H9 (cell line): ENCODE measurements at regions not wholly inside any gene's neighbourhood (a gene's known extent, or its start where the extent isn't known, plus 50 kb on each side); places are given as distances from the start of the nearest gene placed in this dataset.

Experiments used
- DNase-seq: peaks from one replicate; pipeline ENCODE4 v3.0.0-alpha.2; 2017
- H2AFZ ChIP-seq: one replicate; pipeline ENCODE4 v1.6.1; 2013; ENCODE audit warnings: mild to moderate bottlenecking, low read length, control low read depth, moderate library complexity
- H2AK5ac ChIP-seq: 2 replicates; pipeline ENCODE4 v1.6.1; 2013; ENCODE audit warnings: low read length, control low read depth, mixed read lengths; ENCODE audit not compliant: insufficient read length
- H2BK120ac ChIP-seq: one replicate; pipeline ENCODE4 v1.6.1; 2013; ENCODE audit warnings: low read depth, mild to moderate bottlenecking, low read length, control low read depth, inconsistent platforms; ENCODE audit not compliant: poor library complexity, severe bottlenecking
- H2BK12ac ChIP-seq: 2 replicates; pipeline ENCODE4 v1.6.1; 2013; ENCODE audit warnings: low read length, control low read depth, mixed read lengths, low read depth; ENCODE audit not compliant: insufficient read length
- H2BK15ac ChIP-seq: 2 replicates; pipeline ENCODE4 v1.6.1; 2013; ENCODE audit warnings: low read depth, low read length, control low read depth
- H2BK20ac ChIP-seq: one replicate; pipeline ENCODE4 v1.6.1; 2013; ENCODE audit warnings: low read depth, mild to moderate bottlenecking, low read length, control low read depth, inconsistent platforms; ENCODE audit not compliant: poor library complexity, severe bottlenecking
- H2BK5ac ChIP-seq: 2 replicates; pipeline ENCODE4 v1.6.1; 2013; ENCODE audit warnings: low read length, control low read depth, mixed read lengths; ENCODE audit not compliant: insufficient read length
- H3K14ac ChIP-seq: 2 replicates; pipeline ENCODE4 v1.6.1; 2013; ENCODE audit warnings: low read length, control low read depth; ENCODE audit not compliant: insufficient read depth
- H3K18ac ChIP-seq: 2 replicates; pipeline ENCODE4 v1.6.1; 2013; ENCODE audit warnings: low read depth, mild to moderate bottlenecking, mixed read lengths, low read length, control low read depth; ENCODE audit not compliant: insufficient read length
- H3K23ac ChIP-seq: 2 replicates; pipeline ENCODE4 v1.6.1; 2013; ENCODE audit warnings: low read length, control low read depth, mixed read lengths, low read depth; ENCODE audit not compliant: insufficient read length
- H3K23me2 ChIP-seq: 2 replicates; pipeline ENCODE4 v1.6.1; 2013; ENCODE audit warnings: low read depth, mild to moderate bottlenecking, mixed read lengths, low read length, control low read depth; ENCODE audit not compliant: insufficient read length, poor library complexity, severe bottlenecking
- H3K27ac ChIP-seq: 2 replicates; pipeline ENCODE4 v1.5.1; 2013; ENCODE audit warnings: low read length, control low read depth, mixed read lengths, low read depth; ENCODE audit not compliant: insufficient read length
- H3K27me3 ChIP-seq: 2 replicates; pipeline ENCODE4 v1.6.1; 2013; ENCODE audit warnings: low read length, control low read depth, inconsistent platforms; ENCODE audit not compliant: insufficient read depth
- H3K4ac ChIP-seq: 2 replicates; pipeline ENCODE4 v1.6.1; 2013; ENCODE audit warnings: low read depth, mild to moderate bottlenecking, control low read depth, inconsistent platforms, low read length, moderate library complexity
- H3K4me1 ChIP-seq: 2 replicates; pipeline ENCODE4 v1.6.1; 2013; ENCODE audit warnings: low read length, control low read depth, inconsistent platforms; ENCODE audit not compliant: insufficient read depth
- H3K4me2 ChIP-seq: 2 replicates; pipeline ENCODE4 v1.6.1; 2013; ENCODE audit warnings: low read length, control low read depth, mixed read lengths; ENCODE audit not compliant: insufficient read length, insufficient read depth
- H3K56ac ChIP-seq: 2 replicates; pipeline ENCODE4 v1.6.1; 2013; ENCODE audit warnings: low read depth, mild to moderate bottlenecking, mixed read lengths, low read length, control low read depth; ENCODE audit not compliant: insufficient read length
- H3K79me1 ChIP-seq: 2 replicates; pipeline ENCODE4 v1.6.1; 2013; ENCODE audit warnings: low read depth, mild to moderate bottlenecking, moderate library complexity, low read length, control low read depth, inconsistent platforms; ENCODE audit not compliant: insufficient read depth, poor library complexity, severe bottlenecking
- H3K79me2 ChIP-seq: 2 replicates; pipeline ENCODE4 v1.6.1; 2013; ENCODE audit warnings: low read length, control low read depth, inconsistent platforms; ENCODE audit not compliant: insufficient read depth
- H3K9ac ChIP-seq: 2 replicates; pipeline ENCODE4 v1.6.1; 2013; ENCODE audit warnings: low read length, control low read depth, mixed read lengths; ENCODE audit not compliant: insufficient read length; ENCODE audit errors: extremely low read depth
- H3K9me3 ChIP-seq: one replicate; pipeline ENCODE4 v1.6.1; 2013; ENCODE audit warnings: low read depth, low read length, inconsistent platforms; ENCODE audit not compliant: control insufficient read depth
- H3T11ph ChIP-seq: one replicate; pipeline ENCODE4 v1.6.1; 2013; ENCODE audit warnings: mild to moderate bottlenecking, low read length, control low read depth, inconsistent platforms
- H4K20me1 ChIP-seq: one replicate; pipeline ENCODE4 v1.6.1; 2013; ENCODE audit not compliant: control insufficient read depth, insufficient read length, insufficient read depth
- H4K5ac ChIP-seq: 2 replicates; pipeline ENCODE4 v1.6.1; 2013; ENCODE audit warnings: low read depth, mild to moderate bottlenecking, mixed read lengths, low read length, control low read depth; ENCODE audit not compliant: insufficient read length
- H4K8ac ChIP-seq: replicated peaks from 2 replicates; pipeline ENCODE4 v1.6.1; 2013; ENCODE audit warnings: low read length, control low read depth, mixed read lengths, low read depth; ENCODE audit not compliant: insufficient read length
- H4K91ac ChIP-seq: 2 replicates; pipeline ENCODE4 v1.6.1; 2013; ENCODE audit warnings: low read depth, mild to moderate bottlenecking, moderate library complexity, mixed read lengths, low read length, control low read depth; ENCODE audit not compliant: insufficient read length
- H3K27ac Mint-ChIP-seq, 3 experiments: 2 replicates in 2 of 3; 3 replicates in 1 of 3; pipeline ENCODE4 v1.8.0; 2020 to 2021; ENCODE audit warnings: mixed read lengths in 3 of 3, mild to moderate bottlenecking in 1 of 3, moderate library complexity in 1 of 3
- H3K27me3 Mint-ChIP-seq: 2 replicates; pipeline ENCODE4 v1.8.0; 2021; ENCODE audit warnings: low read depth, mild to moderate bottlenecking, moderate library complexity, mixed read lengths
- H3K36me3 Mint-ChIP-seq, 3 experiments: 2 replicates in 2 of 3; 3 replicates in 1 of 3; pipeline ENCODE4 v1.8.0; 2020 to 2021; ENCODE audit warnings: low read depth in 3 of 3, mixed read lengths in 3 of 3; ENCODE audit not compliant: insufficient read depth in 1 of 3
- H3K4me1 Mint-ChIP-seq, 2 experiments: 2 replicates each; pipeline ENCODE4 v1.8.0; 2020; ENCODE audit warnings: mixed read lengths in 2 of 2
- H3K4me3 Mint-ChIP-seq, 2 experiments: 2 replicates in 1 of 2; 3 replicates in 1 of 2; pipeline ENCODE4 v1.8.0; 2020 to 2021; ENCODE audit warnings: mild to moderate bottlenecking in 2 of 2, mixed read lengths in 2 of 2, moderate library complexity in 1 of 2
- H3K9me3 Mint-ChIP-seq, 2 experiments: 2 replicates in 1 of 2; 3 replicates in 1 of 2; pipeline ENCODE4 v1.8.0; 2020; ENCODE audit warnings: mild to moderate bottlenecking in 2 of 2, mixed read lengths in 2 of 2, moderate library complexity in 1 of 2
- WGBS: extraction: QIAGEN DNeasy Blood & Tissue Kit; methylation state at CpG from one replicate; pipeline ENCODE4 v1.1.7; 2013; ENCODE audit warnings: missing lambda C conversion rate, low lambda C conversion rate, mixed read lengths; ENCODE audit not compliant: insufficient read length; ENCODE audit errors: extremely low coverage; 5-methylcytosine and 5-hydroxymethylcytosine counted together
- TF ChIP-seq, protein P1 (sequence below): fragments of 200-600 bp; sonication (generic); conservative IDR thresholded peaks from 3 replicates; pipeline ENCODE4 v1.8.0; 2021; ENCODE audit warnings: antibody characterized with exemption, mild to moderate bottlenecking

GRCh38 chr18:44356566-44357157 lies 324.0 kb upstream of the SETBP1 start:
- H3K23me2 ChIP-seq: no peaks in the 10 kb centered on the region
- Mint-ChIP-seq H3K4me3 (no peak overlapping the region), H3K36me3 (no peaks in the 10 kb centered on the region; a peak in 1 of 7 replicates), H3K9me3 (0 out of 5 replicates have a peak, but pooled peaks cover 0 to 4% of the 10 kb centered on the region in 2 experiments), H3K27me3 (no peaks in the 10 kb centered on the region), H3K27ac (peak overlapping the region in 1 of 3 experiments; percentile 12; a peak in 1 of 7 replicates), H3K4me1 (peaks cover 6 to 10% of the 10 kb centered on the region in 2 experiments)
- TF ChIP-seq, protein P1, sequence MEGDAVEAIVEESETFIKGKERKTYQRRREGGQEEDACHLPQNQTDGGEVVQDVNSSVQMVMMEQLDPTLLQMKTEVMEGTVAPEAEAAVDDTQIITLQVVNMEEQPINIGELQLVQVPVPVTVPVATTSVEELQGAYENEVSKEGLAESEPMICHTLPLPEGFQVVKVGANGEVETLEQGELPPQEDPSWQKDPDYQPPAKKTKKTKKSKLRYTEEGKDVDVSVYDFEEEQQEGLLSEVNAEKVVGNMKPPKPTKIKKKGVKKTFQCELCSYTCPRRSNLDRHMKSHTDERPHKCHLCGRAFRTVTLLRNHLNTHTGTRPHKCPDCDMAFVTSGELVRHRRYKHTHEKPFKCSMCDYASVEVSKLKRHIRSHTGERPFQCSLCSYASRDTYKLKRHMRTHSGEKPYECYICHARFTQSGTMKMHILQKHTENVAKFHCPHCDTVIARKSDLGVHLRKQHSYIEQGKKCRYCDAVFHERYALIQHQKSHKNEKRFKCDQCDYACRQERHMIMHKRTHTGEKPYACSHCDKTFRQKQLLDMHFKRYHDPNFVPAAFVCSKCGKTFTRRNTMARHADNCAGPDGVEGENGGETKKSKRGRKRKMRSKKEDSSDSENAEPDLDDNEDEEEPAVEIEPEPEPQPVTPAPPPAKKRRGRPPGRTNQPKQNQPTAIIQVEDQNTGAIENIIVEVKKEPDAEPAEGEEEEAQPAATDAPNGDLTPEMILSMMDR: no peak
- H3K56ac ChIP-seq: no peak overlapping the region
- H3K14ac ChIP-seq: no peak overlapping the region
- no peak overlapping the region for H3K4me2 ChIP-seq
- no peak overlapping the region for H2BK12ac ChIP-seq
- no peaks in the 10 kb centered on the region for H4K20me1 ChIP-seq
- H3K23ac ChIP-seq: no peak overlapping the region
- H3K4me1 ChIP-seq: no peaks in the 10 kb centered on the region
- H2AK5ac ChIP-seq: no peak overlapping the region
- H2BK5ac ChIP-seq: no peak overlapping the region
- peak; percentile 37 for DNase-seq
- H3T11ph ChIP-seq: no peak overlapping the region
- no peak overlapping the region for H2BK120ac ChIP-seq
- H4K5ac ChIP-seq: no peak overlapping the region
- H3K79me2 ChIP-seq: no peaks in the 10 kb centered on the region
- H3K4ac ChIP-seq: no peak overlapping the region
- WGBS: no CpG with 5 or more reads among the region's 5 CpGs
- no peak overlapping the region for H2BK15ac ChIP-seq
- H3K18ac ChIP-seq: no peak overlapping the region
- H4K91ac ChIP-seq: no peak overlapping the region
- peak overlapping the region; percentile 26 for H2BK20ac ChIP-seq
- no peak overlapping the region for H3K9ac ChIP-seq
- no peak overlapping the region for H3K27ac ChIP-seq
- no peak overlapping the region for H4K8ac ChIP-seq
- no peaks in the 10 kb centered on the region for H3K9me3 ChIP-seq
- H3K27me3 ChIP-seq: no peaks in the 10 kb centered on the region
- no peaks in the 10 kb centered on the region for H3K79me1 ChIP-seq
- H2AFZ ChIP-seq: no peak overlapping the region
